Thymus (tissue), 11 donors: ENCODE measurements at regions not wholly inside any gene's neighbourhood (a gene's known extent, or its start where the extent isn't known, plus 50 kb on each side); places are given as distances from the start of the nearest gene placed in this dataset.
"Not testable (repeated sequence)": the region's sequence is repeated elsewhere in the genome, so short reads cannot be mapped to it uniquely, and the experiment has no call there.

Experiments
- DNase-seq, 9 donors: peaks; one replicate each; pipeline ENCODE4 v3.0.0-alpha.2; 2013; ENCODE audit warnings: low spot score in 9 of 9, low read depth in 6 of 9, missing footprints in 1 of 9
- H3K27ac ChIP-seq, 2 donors: one replicate each; pipeline ENCODE4 v1.5.1; 2013; ENCODE audit warnings: control low read depth in 1 of 2, low read depth in 1 of 2, low read length in 1 of 2, mild to moderate bottlenecking in 1 of 2, moderate library complexity in 1 of 2
- H3K27me3 ChIP-seq, 2 donors: one replicate each; pipeline ENCODE4 v1.5.1; 2013; ENCODE audit warnings: low read length in 1 of 2; ENCODE audit not compliant: control insufficient read depth in 2 of 2, insufficient read depth in 1 of 2
- H3K36me3 ChIP-seq, 2 donors: one replicate each; pipeline ENCODE4 v1.5.1; 2013; ENCODE audit warnings: low read length in 1 of 2, mild to moderate bottlenecking in 1 of 2, moderate library complexity in 1 of 2; ENCODE audit not compliant: control insufficient read depth in 2 of 2, insufficient read depth in 2 of 2
- H3K4me1 ChIP-seq, 2 donors: one replicate each; pipeline ENCODE4 v1.5.1; 2013; ENCODE audit warnings: low read length in 2 of 2; ENCODE audit not compliant: control insufficient read depth in 2 of 2, insufficient read depth in 2 of 2
- H3K4me3 ChIP-seq, 2 donors: one replicate each; pipeline ENCODE4 v1.5.1; 2013; ENCODE audit warnings: low read length in 2 of 2, control low read depth in 1 of 2, mild to moderate bottlenecking in 1 of 2
- H3K9me3 ChIP-seq, 2 donors: one replicate each; pipeline ENCODE4 v1.5.1; 2013; ENCODE audit warnings: low read length in 1 of 2, mild to moderate bottlenecking in 1 of 2; ENCODE audit not compliant: control insufficient read depth in 2 of 2, insufficient read depth in 1 of 2
- WGBS: extraction: QIAGEN DNeasy Blood & Tissue Kit; methylation state at CpG from one replicate; pipeline ENCODE4 v1.1.7; 2013; 5-methylcytosine and 5-hydroxymethylcytosine counted together
- donor health status: healthy.

- H3K36me3 ChIP-seq: no peaks in the 10 kb centered on the region
- H3K9me3 ChIP-seq: no peaks in the 10 kb centered on the region
- H3K27me3 ChIP-seq: no peaks in the 10 kb centered on the region
- H3K4me1 ChIP-seq: no peaks in the 10 kb centered on the region
- no peak overlapping the region for H3K27ac ChIP-seq
- no peak overlapping the region for H3K4me3 ChIP-seq
- DNase-seq: no peak
- WGBS: 95% methylated on average over 8 of the region's 8 CpGs
Observed at GRCh38 chr3:176840641-176841286, 356.5 kb downstream of the TBL1XR1 start.

GRCh38 chr3:176839901-176840300 is 357.4 kb downstream of the TBL1XR1 start:
- Histone ChIP-seq H3K4me3 (no peak overlapping the region), H3K36me3 (no peaks in the 10 kb centered on the region), H3K4me1 (no peaks in the 10 kb centered on the region), H3K27ac (no peak overlapping the region), H3K27me3 (no peaks in the 10 kb centered on the region), H3K9me3 (no peaks in the 10 kb centered on the region)
- WGBS: 94% methylated on average over 2 of the region's 2 CpGs
- DNase-seq: no peak

GRCh38 chr3:176839466-176839865 is 357.8 kb downstream of the TBL1XR1 start:
- H3K9me3 ChIP-seq: no peaks in the 10 kb centered on the region
- H3K4me3 ChIP-seq: no peak overlapping the region
- H3K27ac ChIP-seq: no peak overlapping the region
- H3K27me3 ChIP-seq: no peaks in the 10 kb centered on the region
- H3K36me3 ChIP-seq: no peaks in the 10 kb centered on the region
- 96% methylated on average over 3 of the region's 3 CpGs for WGBS
- no peaks in the 10 kb centered on the region for H3K4me1 ChIP-seq
- DNase-seq: no peak

GRCh38 chr3:176827244-176827643 is 370.0 kb downstream of the TBL1XR1 start:
- not testable (repeated sequence) for DNase-seq, H3K27me3 ChIP-seq, H3K4me1 ChIP-seq, H3K27ac ChIP-seq, H3K36me3 ChIP-seq, H3K4me3 ChIP-seq, H3K9me3 ChIP-seq
- 92% methylated on average over 15 of the region's 15 CpGs for WGBS

GRCh38 chr3:176824811-176825210 is 372.5 kb downstream of the TBL1XR1 start:
- no peaks in the 10 kb centered on the region for H3K9me3 ChIP-seq
- no peak overlapping the region for H3K27ac ChIP-seq
- DNase-seq: no peak
- WGBS: 7% methylated on average over 3 of the region's 3 CpGs
- no peaks in the 10 kb centered on the region for H3K36me3 ChIP-seq
- no peaks in the 10 kb centered on the region for H3K27me3 ChIP-seq
- H3K4me3 ChIP-seq: no peak overlapping the region
- no peaks in the 10 kb centered on the region for H3K4me1 ChIP-seq

GRCh38 chr3:176820764-176821163 is 376.5 kb downstream of the TBL1XR1 start:
- no peaks in the 10 kb centered on the region for H3K9me3 ChIP-seq
- DNase-seq: no peak
- H3K4me3 ChIP-seq: no peak overlapping the region
- H3K27ac ChIP-seq: no peak overlapping the region
- H3K36me3 ChIP-seq: no peaks in the 10 kb centered on the region
- no peaks in the 10 kb centered on the region for H3K4me1 ChIP-seq
- WGBS: 57% methylated on average over 2 of the region's 2 CpGs
- no peaks in the 10 kb centered on the region for H3K27me3 ChIP-seq

- 92% methylated on average over 18 of the region's 18 CpGs for WGBS
Observed at GRCh38 chr3:176816937-176817336, 380.3 kb downstream of the TBL1XR1 start.

GRCh38 chr3:176814285-176814684 is 383.0 kb downstream of the TBL1XR1 start:
- Histone ChIP-seq H3K4me1 (no peaks in the 10 kb centered on the region), H3K36me3 (no peaks in the 10 kb centered on the region), H3K4me3 (no peak overlapping the region), H3K9me3 (no peaks in the 10 kb centered on the region), H3K27ac (no peak overlapping the region), H3K27me3 (no peaks in the 10 kb centered on the region)
- peak in 5 of 9 donors; percentile 2 to 39 (median 8) for DNase-seq
- WGBS: 17% methylated on average over 12 of the region's 12 CpGs

More at GRCh38 chr3:176816937-176817336, 380.3 kb downstream of the TBL1XR1 start:
- H3K9me3 ChIP-seq: no peaks in the 10 kb centered on the region
- DNase-seq: no peak
- no peaks in the 10 kb centered on the region for H3K36me3 ChIP-seq
- no peaks in the 10 kb centered on the region for H3K4me1 ChIP-seq
- no peaks in the 10 kb centered on the region for H3K27me3 ChIP-seq
- no peak overlapping the region for H3K27ac ChIP-seq
- H3K4me3 ChIP-seq: no peak overlapping the region

GRCh38 chr3:176807938-176808337 is 389.3 kb downstream of the TBL1XR1 start:
- Histone ChIP-seq H3K4me3 (no peak overlapping the region), H3K4me1 (no peaks in the 10 kb centered on the region), H3K27ac (no peak overlapping the region), H3K27me3 (no peaks in the 10 kb centered on the region), H3K36me3 (no peaks in the 10 kb centered on the region), H3K9me3 (no peaks in the 10 kb centered on the region)
- no peak for DNase-seq
- WGBS: 89% methylated on average over 2 of the region's 2 CpGs
